Keratinocyte (primary cell): ENCODE measurements at regions not wholly inside any gene's neighbourhood (a gene's known extent, or its start where the extent isn't known, plus 50 kb on each side); places are given as distances from the start of the nearest gene placed in this dataset.

Experiments used
- DNase-seq: peaks from one replicate; pipeline ENCODE4 v3.0.0-alpha.2; 2011; ENCODE audit warnings: low read depth, missing footprints, low spot score
- FAIRE-seq: peaks from 2 replicates; lab custom pipeline; 2011; peaks lifted over from hg19 to GRCh38; lab: Jason Lieb, UNC
- H2AFZ ChIP-seq: 2 replicates; pipeline ENCODE4 v1.6.0; 2012; ENCODE audit warnings: low read length, control low read depth, inconsistent platforms; ENCODE audit not compliant: control insufficient read depth
- H3K27ac ChIP-seq: 2 replicates; pipeline ENCODE4 v1.5.1; 2011; ENCODE audit warnings: low read length; ENCODE audit not compliant: control insufficient read depth, insufficient read depth
- H3K27me3 ChIP-seq: 3 replicates; pipeline ENCODE4 v1.6.0; 2011; ENCODE audit warnings: low read length; ENCODE audit not compliant: control insufficient read depth, insufficient read depth; ENCODE audit errors: extremely low read depth
- H3K36me3 ChIP-seq, 2 experiments: 2 replicates in 1 of 2; 3 replicates in 1 of 2; pipeline ENCODE4 v1.5.1; 2011; ENCODE audit warnings: low read length in 2 of 2, mild to moderate bottlenecking in 1 of 2; ENCODE audit not compliant: control insufficient read depth in 2 of 2, insufficient read depth in 2 of 2; ENCODE audit errors: extremely low read depth in 1 of 2
- H3K4me1 ChIP-seq: 3 replicates; pipeline ENCODE4 v1.5.1; 2011; ENCODE audit warnings: low read length; ENCODE audit not compliant: control insufficient read depth, insufficient read depth; ENCODE audit errors: extremely low read depth
- H3K4me2 ChIP-seq: 3 replicates; pipeline ENCODE4 v1.6.0; 2011; ENCODE audit warnings: low read depth, low read length; ENCODE audit not compliant: control insufficient read depth, insufficient read depth; ENCODE audit errors: extremely low read depth
- H3K4me3 ChIP-seq, 3 experiments: fragments of 200-600 bp in 1 of 3; sonication (generic) in 1 of 3; 2 replicates in 2 of 3; 3 replicates in 1 of 3; pipeline ENCODE4 v1.5.1; 2011 to 2016; ENCODE audit warnings: low read length in 3 of 3, mild to moderate bottlenecking in 3 of 3, control low read depth in 2 of 3, inconsistent platforms in 1 of 3, low read depth in 1 of 3, mixed read lengths in 1 of 3, mixed run types in 1 of 3, moderate library complexity in 1 of 3; ENCODE audit not compliant: control insufficient read depth in 2 of 3, insufficient read depth in 2 of 3; ENCODE audit errors: extremely low read depth in 1 of 3
- H3K79me2 ChIP-seq: 2 replicates; pipeline ENCODE4 v1.6.0; 2012; ENCODE audit warnings: low read length; ENCODE audit not compliant: control insufficient read depth, insufficient read depth
- H3K9ac ChIP-seq: 3 replicates; pipeline ENCODE4 v1.6.0; 2011; ENCODE audit warnings: low read length; ENCODE audit not compliant: control insufficient read depth, insufficient read depth; ENCODE audit errors: extremely low read depth
- H3K9me1 ChIP-seq: 3 replicates; pipeline ENCODE4 v1.6.0; 2011; ENCODE audit warnings: low read length; ENCODE audit not compliant: control insufficient read depth, insufficient read depth; ENCODE audit errors: extremely low read depth
- H3K9me3 ChIP-seq: 2 replicates; pipeline ENCODE4 v1.5.1; 2012; ENCODE audit warnings: low read depth, low read length; ENCODE audit not compliant: control insufficient read depth
- H4K20me1 ChIP-seq: 3 replicates; pipeline ENCODE4 v1.6.0; 2011; ENCODE audit warnings: low read length; ENCODE audit not compliant: control insufficient read depth, insufficient read depth; ENCODE audit errors: extremely low read depth
- EZH2 ChIP-seq: IDR thresholded peaks from one replicate; pipeline ENCODE4 v1.6.1; 2012; ENCODE audit warnings: inconsistent platforms, mild to moderate bottlenecking, low read length, moderate library complexity
- dilution Hi-C: fragments of 300-500 bp; cut with MboI; formaldehyde crosslinking; loops from one replicate; pipeline ENCODE4 v1.7.0; 2020; ENCODE audit warnings: low sequenced_read_pairs; ENCODE audit not compliant: extremely low pct_ligation_motif_present
- TF ChIP-seq, protein P1 (sequence below), 3 experiments: IDR thresholded peaks in 1 of 3; conservative IDR thresholded peaks in 1 of 3; optimal IDR thresholded peaks in 1 of 3; 2 replicates in 2 of 3; 3 replicates in 1 of 3; pipeline versions ENCODE3 to v1.5.1; 2011; ENCODE audit warnings: low read length in 3 of 3, mild to moderate bottlenecking in 3 of 3, moderate library complexity in 2 of 3, control low read depth in 1 of 3, inconsistent platforms in 1 of 3; ENCODE audit not compliant: insufficient read depth in 2 of 3; ENCODE audit errors: extremely low read depth in 1 of 3

DNA sequence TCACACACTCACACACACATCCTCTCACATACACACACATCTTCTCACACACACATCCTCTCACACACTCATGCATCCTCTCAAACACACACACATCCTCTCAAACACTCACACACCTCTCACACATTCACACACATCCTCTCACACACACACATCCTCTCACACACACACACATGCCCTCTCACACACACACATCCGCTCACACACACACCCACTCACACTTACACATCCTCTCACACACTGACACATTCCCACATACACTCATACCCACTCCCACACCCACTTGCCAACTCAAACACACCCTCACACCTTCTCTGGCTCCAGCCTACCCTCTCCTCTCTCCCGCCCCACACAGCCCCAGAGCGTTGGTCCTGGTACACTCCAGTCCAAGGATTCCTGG lies 127.9 kb upstream of the SLC30A5 start:
- Histone ChIP-seq H3K4me3 (no peak overlapping the region), H3K27ac (no peak overlapping the region), H3K9me3 (no peaks in the 10 kb centered on the region), H3K4me2 (no peak overlapping the region), H4K20me1 (no peaks in the 10 kb centered on the region), H3K79me2 (no peaks in the 10 kb centered on the region), H3K4me1 (no peaks in the 10 kb centered on the region), H3K27me3 (no peaks in the 10 kb centered on the region), H3K36me3 (no peaks in the 10 kb centered on the region), H3K9ac (no peak overlapping the region), H3K9me1 (no peaks in the 10 kb centered on the region), H2AFZ (no peak overlapping the region)
- FAIRE-seq: no peak
- no peak for TF ChIP-seq EZH2
- TF ChIP-seq, protein P1, sequence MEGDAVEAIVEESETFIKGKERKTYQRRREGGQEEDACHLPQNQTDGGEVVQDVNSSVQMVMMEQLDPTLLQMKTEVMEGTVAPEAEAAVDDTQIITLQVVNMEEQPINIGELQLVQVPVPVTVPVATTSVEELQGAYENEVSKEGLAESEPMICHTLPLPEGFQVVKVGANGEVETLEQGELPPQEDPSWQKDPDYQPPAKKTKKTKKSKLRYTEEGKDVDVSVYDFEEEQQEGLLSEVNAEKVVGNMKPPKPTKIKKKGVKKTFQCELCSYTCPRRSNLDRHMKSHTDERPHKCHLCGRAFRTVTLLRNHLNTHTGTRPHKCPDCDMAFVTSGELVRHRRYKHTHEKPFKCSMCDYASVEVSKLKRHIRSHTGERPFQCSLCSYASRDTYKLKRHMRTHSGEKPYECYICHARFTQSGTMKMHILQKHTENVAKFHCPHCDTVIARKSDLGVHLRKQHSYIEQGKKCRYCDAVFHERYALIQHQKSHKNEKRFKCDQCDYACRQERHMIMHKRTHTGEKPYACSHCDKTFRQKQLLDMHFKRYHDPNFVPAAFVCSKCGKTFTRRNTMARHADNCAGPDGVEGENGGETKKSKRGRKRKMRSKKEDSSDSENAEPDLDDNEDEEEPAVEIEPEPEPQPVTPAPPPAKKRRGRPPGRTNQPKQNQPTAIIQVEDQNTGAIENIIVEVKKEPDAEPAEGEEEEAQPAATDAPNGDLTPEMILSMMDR (optimal IDR thresholded peaks at IDR 0.05 in 1 of 3, IDR thresholded peaks at IDR 0.05 in 1 of 3, conservative IDR thresholded peaks at IDR 0.05 in 1 of 3; ENCODE audit: extremely low read depth in 1 of 3, insufficient read depth in 2 of 3, low read length in 3 of 3): no peak
- dilution Hi-C loops: no loop called here
- DNase-seq: no peak

DNA sequence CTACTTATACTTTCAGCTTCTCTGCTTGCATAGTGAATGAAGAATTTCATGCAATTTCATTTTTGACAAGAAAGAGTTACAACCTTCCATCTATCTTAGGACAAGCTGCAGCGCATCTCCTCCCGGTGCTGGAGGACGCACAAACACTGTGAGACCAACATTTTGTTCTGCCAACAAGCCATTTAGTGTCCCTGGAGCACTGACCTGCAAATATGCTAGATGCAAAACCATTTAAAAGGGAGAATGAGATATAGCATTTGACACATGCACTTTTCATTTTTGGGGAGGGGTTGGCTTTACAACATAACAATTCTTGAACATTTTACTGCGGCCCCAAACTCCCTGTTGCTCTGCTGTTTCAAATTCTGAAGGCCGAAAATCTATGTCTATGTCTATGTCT lies 127.2 kb upstream of the SLC30A5 start:
- H3K4me2 ChIP-seq: no peak overlapping the region
- FAIRE-seq (no peak), DNase-seq (no peak)
- dilution Hi-C loops: no loop called here
- H3K27ac ChIP-seq: no peak overlapping the region
- H3K9me3 ChIP-seq: no peaks in the 10 kb centered on the region
- no peaks in the 10 kb centered on the region for H4K20me1 ChIP-seq
- no peaks in the 10 kb centered on the region for H3K27me3 ChIP-seq
- no peaks in the 10 kb centered on the region for H3K9me1 ChIP-seq
- H3K9ac ChIP-seq: no peak overlapping the region
- no peak for TF ChIP-seq EZH2
- TF ChIP-seq, protein P1 (optimal IDR thresholded peaks at IDR 0.05 in 1 of 3, IDR thresholded peaks at IDR 0.05 in 1 of 3, conservative IDR thresholded peaks at IDR 0.05 in 1 of 3; ENCODE audit: extremely low read depth in 1 of 3, insufficient read depth in 2 of 3, low read length in 3 of 3): no peak
- no peaks in the 10 kb centered on the region for H3K4me1 ChIP-seq
- no peak overlapping the region for H3K4me3 ChIP-seq
- H3K36me3 ChIP-seq: no peaks in the 10 kb centered on the region
- H3K79me2 ChIP-seq: no peaks in the 10 kb centered on the region
- H2AFZ ChIP-seq: no peak overlapping the region
